GM21529 (cell line): ENCODE measurements at regions not wholly inside any gene's neighbourhood (a gene's known extent, or its start where the extent isn't known, plus 50 kb on each side); places are given as distances from the start of the nearest gene placed in this dataset.
"Not testable (repeated sequence)": the region's sequence is repeated elsewhere in the genome, so short reads cannot be mapped to it uniquely, and the experiment has no call there.

Experiments
- ATAC-seq: cut with Tn5 transposase; IDR thresholded peaks from one replicate; pipeline ENCODE4 v1.9.1; 2021; ENCODE audit not compliant: unreplicated experiment

DNA sequence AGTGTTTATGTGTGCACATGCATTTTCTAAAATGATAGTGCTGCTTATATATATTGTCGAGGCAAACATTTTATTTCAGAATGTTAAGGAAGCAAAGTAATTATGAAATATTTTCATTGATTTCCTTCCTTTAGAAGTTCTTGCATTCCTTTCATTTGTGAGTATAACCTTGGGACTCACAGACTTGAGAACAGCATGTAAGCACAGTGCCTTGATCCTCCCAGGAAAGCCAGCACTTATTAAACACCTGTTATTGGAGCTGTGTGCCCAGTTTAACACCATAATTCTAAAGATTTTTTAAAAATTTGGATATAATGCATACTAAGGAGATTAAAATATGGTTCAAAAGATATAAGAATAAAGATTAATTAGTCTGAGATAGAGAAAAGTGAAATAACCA is 554.4 kb upstream of the FAM98A start:
- no peak for ATAC-seq

DNA sequence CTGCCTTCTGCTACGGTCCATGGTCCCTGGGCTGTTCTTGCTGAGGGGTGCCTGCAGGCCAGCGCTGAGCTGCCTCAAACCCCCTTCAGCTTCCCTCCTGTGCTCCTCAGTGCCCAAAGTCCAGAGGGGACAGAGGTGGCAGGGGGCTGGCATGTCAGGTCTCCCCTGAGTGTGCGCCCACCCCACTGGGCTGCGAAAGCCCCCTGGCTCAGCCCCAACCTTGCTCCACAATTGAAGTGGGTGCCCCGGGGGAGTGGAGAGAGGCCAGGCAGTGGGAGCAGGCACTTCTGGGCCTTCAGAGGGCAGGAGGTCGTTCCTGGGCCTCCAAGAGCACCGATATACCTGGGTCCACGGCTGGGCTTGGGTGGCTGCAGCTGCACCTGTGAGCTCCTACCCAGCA is 548.7 kb upstream of the FAM98A start:
- ATAC-seq: no peak

- no peak for ATAC-seq
Measured at GRCh38 chr2:34143149-34143548, 544.0 kb upstream of the FAM98A start.

GRCh38 chr2:34142531-34143008 is 543.5 kb upstream of the FAM98A start:
- not testable (repeated sequence) for ATAC-seq

- ATAC-seq: not testable (repeated sequence)
Measured at GRCh38 chr2:34133065-34133464, 534.0 kb upstream of the FAM98A start.

DNA sequence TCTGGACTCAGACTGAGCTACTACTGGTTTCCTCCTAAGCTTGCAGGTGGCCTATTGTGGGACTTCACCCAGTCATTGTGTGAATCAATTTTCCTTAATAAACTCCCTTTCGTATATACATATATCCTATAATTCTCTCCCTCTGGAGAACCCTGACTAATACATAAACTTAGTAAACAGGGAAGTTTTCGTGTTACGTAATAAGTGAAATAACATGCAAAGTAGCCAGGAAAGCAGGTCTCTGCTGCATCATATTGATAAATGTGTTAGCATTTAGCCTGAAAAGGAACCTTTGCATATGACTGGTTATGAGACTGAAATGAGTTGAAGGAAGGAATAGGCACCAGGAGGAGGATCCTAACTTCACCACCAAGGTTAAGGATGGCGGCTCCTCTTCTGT is 527.2 kb upstream of the FAM98A start:
- ATAC-seq: no peak

GRCh38 chr2:34123996-34124785 is 525.1 kb upstream of the FAM98A start:
- no peak for ATAC-seq

DNA sequence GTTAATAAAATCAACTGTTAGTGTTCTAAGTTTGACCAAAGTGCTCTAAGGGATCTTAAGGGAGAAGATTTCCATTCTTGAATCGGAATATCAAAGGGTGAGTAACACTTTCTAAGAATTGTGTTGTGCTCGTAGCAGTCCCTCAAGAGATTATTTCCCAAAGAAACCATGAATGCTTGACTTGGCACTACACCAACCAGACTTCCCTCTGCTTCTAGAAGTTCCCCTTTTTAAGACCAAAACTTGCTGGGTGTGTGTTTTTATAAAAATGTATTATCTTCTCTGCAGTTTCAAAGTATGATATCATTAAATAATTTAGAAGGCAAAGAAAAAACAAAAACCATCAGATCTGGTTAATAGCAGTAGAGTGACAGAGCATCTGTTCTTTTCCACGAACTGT is 522.0 kb upstream of the FAM98A start:
- ATAC-seq: no peak

DNA sequence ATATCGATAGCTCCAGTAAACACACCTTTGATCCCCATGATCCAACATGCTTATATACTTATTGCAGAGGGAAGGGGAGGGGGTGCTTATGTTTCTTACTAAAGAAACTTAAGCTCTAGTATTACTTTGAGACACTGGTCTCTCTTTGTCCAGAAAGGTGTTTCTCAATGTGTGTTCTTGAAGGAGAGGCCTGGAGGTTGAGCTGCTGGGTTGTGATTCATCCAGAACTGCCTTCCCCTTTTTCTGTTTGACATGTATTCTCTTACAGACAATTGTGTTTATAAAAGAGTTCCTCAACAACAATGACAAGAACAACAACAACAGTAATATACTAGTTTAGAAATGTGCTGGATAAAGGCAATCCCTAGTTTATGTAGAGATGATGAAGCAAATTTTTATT is 516.0 kb upstream of the FAM98A start:
- no peak for ATAC-seq

DNA sequence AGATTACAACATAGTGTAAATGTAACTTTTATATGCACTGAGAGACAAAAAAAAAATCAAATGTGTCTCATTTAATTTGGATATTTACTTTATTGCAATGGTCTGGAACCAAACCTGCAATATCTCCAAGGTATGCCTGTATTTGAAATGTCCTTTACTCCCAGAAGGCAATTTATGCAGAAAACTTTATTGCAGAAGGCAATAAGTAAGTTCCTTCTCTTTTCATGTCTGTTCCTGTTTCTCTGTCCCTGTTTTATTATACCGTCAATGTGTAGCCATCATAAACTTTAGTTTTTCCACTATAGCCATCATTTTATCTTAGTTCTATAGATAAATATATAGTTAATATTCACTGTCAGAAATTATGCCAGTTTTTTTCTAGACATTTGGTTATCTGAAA is 513.1 kb upstream of the FAM98A start:
- ATAC-seq: no peak

GRCh38 chr2:34110392-34110791 is 511.3 kb upstream of the FAM98A start:
- no peak for ATAC-seq

DNA sequence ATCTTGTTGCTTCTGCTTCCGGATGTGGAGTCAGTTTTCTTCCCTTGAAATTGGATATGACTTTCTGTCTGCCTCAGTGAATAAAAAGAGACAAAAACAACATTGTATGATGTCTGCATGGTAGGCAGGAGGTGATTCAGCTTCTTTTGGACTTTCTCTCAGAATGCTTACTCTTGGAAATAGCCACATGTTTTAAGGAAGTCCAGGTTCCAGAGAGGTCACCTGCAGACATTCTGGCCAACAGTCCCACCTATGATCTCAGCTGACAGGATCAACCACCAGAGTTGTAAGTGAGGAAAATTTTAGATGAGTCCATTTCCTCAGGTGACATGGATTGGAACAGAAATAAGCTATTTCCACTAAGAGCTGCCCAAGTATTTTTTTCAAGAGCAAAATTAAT is 508.7 kb upstream of the FAM98A start:
- ATAC-seq: no peak

DNA sequence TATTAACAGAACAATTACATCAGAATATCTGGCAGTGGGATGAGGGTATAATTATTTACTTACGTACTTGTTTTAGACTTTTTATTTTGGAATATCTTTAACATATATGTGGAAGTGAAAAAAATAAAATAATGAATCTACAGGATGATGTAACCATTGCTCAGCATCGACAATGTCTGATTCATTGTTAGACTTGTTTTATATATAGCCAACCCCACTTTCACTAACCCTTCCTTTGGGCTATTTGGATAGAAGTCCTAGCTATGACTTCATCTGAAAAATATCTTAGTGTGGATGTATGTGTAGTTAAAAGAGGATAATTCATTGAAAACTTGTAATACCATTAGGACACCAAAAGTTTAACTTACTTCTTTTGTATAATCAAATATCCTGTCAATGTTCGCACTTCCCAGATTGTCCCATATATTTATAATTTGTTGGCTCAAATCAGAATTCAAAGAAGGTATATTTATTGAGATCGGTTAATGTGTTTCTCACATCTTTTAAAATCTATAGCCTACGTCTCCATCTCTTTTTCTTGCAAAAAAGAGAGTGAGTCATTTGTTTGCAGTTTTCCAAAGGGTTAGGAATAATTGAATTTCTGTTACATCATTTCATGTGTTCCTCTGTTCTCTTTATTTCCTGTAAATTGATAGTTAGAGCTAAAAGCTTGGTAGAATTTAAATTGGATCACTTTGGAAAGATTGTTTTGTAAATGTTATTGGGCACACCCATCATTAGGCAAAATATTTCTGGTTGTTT is 506.1 kb upstream of the FAM98A start:
- ATAC-seq: no peak

DNA sequence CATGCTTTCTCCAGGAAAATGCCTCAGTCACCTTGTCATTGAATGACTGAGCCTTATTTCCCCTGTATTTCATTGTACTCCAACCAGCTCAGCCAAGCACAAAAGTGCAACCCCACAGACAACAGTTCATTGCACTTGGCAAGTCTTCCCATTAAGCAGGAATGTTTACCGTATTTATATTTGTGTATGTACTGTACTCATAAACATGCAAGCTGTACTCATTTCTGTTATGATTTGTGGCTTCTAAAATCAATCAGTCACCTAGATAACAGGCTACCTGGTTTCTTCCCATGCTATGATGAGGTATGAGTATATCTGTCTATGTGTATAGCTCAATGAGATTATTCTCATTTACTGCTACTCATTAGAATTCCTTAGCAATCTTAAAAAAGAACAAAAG is 505.5 kb upstream of the FAM98A start:
- ATAC-seq: no peak

- ATAC-seq: no peak
Measured at GRCh38 chr2:34103437-34103836, 504.3 kb upstream of the FAM98A start.

- ATAC-seq: no peak
Measured at GRCh38 chr2:34102339-34102738, 503.2 kb upstream of the FAM98A start.

- ATAC-seq: no peak
Measured at GRCh38 chr2:34099377-34099776, 500.3 kb upstream of the FAM98A start.

DNA sequence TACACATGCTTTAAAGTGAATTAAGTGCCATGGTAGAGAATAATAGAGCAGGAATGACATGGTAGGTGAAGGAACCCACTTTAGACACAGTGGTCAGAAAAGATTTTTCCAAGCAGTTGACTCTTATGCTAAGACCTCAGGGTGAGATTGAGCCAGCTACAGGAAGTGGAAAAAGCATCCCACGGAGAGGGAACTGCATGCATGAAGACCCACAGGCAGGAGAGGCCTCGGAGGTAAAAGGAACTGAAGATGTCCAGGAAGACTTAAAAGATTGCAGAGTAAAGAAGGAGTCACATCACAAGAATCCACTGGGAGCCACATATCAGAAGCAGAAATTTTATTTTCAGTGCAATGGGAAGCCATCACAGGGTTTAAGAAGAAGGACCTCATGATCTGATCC is 499.2 kb upstream of the FAM98A start:
- ATAC-seq: no peak

DNA sequence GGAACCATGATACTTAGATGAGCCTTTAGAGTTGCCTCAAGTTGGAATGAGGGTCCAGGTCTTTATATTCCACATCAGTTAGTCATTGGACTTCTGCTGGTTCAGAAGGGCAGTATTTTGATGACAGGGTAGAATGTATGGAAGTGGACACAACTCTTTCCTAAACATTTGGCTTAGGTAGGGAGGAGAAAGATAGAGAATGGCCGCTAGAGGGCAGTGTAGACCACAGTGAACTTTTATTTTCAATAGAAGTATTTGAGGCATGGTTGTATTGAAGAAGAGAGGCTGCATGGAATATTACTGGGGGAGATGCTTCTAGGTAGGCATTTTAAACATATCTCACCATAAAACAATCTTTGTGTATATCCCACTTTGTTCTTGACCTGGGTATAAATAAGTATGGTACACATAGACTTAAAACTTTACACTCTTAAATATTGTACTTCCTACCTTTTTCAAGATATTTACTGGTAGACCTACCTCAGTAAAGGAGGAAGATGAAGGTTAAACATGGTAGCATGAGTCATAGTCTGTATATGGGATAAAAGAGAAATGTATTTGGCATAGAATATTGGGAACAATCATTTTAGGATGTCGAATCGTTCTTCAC is 497.6 kb upstream of the FAM98A start:
- peak; percentile 83 for ATAC-seq

DNA sequence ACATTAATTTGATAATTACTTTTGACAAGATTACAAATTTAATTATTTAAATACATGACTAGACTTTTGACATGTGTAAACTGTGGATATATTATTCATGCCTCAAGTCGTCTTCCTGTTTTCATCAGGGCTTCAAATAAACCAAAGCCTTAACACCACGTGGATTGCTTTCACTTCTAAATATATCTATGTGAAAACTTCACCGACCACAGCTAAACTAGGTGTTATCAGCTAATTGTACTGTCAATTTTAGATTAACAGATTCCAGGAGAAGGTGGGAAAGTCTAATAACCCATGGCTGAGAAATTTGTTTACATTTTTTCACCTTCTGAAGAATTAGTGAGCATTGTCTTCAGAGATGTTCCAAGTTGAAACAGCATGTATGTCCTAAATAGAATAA is 494.7 kb upstream of the FAM98A start:
- no peak for ATAC-seq

GRCh38 chr2:34070196-34070595 is 471.1 kb upstream of the FAM98A start:
- no peak for ATAC-seq

- ATAC-seq: no peak
Measured at GRCh38 chr2:34069604-34070003, 470.5 kb upstream of the FAM98A start.
